CD1c-positive myeloid dendritic cell (primary cell): ENCODE measurements at regions not wholly inside any gene's neighbourhood (a gene's known extent, or its start where the extent isn't known, plus 50 kb on each side); places are given as distances from the start of the nearest gene placed in this dataset.
"Not testable (repeated sequence)": the region's sequence is repeated elsewhere in the genome, so short reads cannot be mapped to it uniquely, and the experiment has no call there.

Experiments
- DNase-seq: peaks from one replicate; pipeline ENCODE4 v3.0.0-alpha.2; 2016; ENCODE audit errors: extremely low spot score

DNA sequence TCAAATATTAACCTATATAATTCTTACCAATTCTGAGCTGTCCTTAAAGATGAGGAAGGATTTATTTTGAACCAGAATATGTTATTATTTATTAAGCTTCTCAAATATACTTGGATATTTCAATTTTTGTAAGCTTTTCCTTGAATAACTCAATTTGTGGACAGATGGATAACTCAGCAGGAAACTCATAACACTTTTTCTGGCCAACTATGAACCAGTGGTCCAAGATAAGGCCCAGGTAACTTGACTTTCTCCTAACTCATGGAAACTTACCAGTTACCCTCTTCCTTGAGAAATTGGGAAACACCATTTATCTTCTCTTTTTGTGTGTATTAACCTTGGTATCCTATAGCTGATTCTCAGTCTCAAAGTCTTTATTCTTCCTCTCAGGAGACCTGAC lies 427.5 kb upstream of the SYNCRIP start:
- DNase-seq, result no peak

DNA sequence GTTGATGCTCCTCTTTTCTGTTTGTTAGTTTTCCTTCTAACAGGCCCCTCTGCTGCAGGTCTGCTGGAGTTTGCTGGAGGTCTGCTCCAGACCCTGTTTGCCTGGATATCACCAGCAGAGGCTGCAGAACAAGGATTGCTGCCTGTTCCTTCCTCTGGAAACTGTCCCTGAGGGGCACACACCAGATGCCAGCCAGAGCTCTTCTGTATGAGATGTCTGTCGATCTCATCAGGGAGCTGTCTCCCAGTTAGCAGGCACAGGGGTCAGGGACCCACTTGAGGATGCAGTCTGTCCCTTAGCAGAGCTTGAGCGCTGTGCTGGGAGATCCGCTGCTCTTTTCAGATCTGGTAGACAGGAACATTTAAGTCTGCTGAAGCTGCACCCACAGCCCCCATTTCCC lies 422.3 kb upstream of the SYNCRIP start:
- DNase-seq, result not testable (repeated sequence)

DNA sequence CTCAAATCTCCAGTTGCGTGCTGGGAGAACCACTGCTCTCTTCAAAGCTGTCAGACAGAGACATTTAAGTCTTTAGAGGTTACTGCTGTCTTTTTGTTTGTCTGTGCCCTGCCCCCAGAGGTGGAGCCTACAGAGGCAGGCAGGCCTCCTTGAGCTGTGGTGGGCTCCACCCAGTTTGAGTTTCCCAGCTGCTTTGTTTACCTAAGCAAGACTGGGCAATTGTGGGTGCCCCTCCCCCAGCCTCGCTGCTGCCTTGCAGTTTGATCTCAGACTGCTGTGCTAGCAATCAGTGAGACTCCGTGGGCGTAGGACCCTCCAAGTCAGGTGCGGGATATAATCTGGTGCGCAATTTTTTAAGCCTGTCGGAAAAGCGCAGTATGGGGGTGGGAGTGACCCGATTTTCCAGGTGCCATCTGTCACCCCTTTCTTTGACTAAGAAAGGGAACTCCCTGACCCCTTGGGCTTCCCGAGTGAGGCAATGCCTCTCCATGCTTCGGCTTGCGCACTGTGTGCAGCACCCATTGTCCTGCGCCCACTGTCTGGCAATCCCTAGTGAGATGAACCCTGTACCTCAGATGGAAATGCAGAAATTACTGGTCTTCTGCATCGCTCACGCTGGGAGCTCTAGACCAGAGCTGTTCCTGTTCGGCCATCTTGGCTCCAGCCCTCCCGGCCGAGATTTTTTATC lies 414.8 kb upstream of the SYNCRIP start:
- DNase-seq, result not testable (repeated sequence)

DNA sequence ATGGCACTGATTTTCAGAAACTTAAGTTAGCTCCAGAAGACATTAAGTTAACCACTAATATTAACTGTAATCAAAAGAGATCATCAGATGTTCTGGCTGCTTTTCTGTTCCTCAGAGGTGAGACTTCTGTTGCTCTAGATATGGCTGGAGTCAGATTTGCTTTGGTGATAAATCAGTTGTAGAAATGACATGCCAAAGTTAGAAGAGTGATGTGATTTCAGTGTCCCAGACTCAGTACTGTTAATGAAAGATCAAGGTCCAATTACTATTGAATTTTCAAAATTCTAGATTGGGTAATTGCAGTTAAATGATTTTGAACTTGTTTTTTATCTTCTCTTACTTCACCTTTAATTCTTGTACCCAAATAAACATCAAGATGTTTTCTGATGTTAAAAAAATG lies 402.4 kb upstream of the SYNCRIP start:
- no peak for DNase-seq

DNA sequence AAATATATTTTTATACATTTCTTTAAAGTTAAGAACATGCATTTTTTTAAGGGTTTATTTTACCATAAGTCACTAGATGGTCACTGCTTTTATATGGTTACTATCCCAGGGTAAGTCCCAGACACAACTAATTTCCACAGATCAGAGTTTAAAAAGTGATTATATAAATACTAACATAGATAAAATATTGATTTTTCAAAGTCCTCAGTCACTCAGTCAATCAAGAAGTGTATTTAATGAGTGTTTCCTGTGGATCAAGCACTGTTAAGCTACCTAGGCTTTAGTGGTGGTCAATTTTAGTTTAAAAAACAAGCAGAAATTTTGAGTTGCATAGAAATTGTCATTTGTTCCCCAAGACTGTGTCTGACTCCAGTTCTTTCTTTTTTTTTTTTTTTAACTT lies 399.5 kb upstream of the SYNCRIP start:
- no peak for DNase-seq

DNA sequence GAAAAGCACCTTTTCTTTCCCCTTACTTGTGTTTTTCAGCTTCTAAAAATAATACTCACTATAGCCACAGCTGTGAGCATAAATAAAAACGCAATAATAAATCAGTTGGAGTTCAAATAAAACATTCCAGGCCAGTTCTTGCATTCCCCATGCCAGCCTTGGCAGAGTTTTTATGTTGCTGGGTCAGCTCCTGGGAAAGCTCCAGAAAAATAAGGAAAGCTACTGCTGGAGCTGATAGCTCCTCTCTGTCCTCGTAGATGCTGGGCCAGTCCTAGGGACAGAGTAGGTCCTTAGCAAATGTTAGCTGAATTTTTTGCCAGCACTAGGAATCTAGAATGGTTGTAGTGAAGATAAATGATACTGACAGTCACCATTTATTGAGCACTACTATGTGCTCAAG lies 389.0 kb upstream of the SYNCRIP start:
- DNase-seq, result no peak

DNA sequence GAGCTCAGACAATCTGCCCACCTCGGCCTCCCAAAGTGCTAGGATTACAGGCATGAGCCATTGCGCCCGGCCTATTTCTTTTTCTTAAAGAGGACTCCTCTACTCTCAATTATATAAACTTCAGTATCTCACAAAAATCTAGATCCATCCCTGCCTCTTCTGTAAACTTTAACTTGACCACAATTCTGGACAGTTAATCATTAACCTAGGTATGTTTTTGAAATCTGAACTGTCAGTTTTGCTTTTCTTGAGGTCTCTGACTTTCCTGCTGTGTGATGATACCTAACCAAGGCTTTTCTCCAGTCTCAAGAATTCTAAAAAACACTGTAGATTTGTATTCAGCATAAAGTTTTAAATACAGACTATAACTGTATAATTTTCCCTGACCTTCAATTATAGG lies 388.2 kb upstream of the SYNCRIP start:
- DNase-seq, result no peak

DNA sequence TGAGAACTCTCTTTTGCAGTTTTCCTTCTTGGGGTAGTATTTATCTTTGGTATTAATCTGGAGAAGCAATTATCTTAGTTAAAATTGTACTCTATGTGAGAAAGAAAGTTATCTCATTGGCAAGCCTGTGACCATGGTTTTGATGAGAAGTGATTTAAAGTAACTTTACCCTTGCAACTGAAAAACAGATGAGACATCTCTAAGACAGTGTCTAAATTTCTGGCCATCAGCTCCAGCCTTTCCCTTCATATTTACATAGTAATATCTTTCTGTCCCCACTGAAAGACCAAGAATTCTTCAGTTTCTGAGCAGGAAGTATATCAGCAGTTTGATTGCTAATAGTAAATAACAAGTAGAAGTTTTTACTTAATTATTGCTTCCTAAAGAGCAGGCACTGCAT lies 386.1 kb upstream of the SYNCRIP start:
- DNase-seq, result no peak

DNA sequence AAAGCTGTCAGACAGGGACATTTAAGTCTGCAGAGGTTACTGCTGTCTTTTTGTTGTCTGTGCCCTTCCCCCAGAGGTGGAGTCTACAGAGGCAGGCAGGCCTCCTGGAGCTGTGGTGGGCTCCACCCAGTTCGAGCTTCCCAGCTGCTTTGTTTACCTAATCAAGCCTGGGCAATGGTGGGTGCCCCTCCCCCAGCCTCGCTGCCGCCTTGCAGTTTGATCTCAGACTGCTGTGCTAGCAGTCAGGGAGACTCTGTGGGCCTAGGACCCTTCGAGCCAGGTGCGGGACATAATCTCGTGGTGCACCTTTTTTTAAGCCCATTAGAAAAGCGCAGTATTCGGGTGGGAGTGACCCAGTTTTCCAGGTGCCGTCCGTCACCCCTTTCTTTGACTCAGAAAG lies 384.2 kb upstream of the SYNCRIP start:
- not testable (repeated sequence) for DNase-seq

DNA sequence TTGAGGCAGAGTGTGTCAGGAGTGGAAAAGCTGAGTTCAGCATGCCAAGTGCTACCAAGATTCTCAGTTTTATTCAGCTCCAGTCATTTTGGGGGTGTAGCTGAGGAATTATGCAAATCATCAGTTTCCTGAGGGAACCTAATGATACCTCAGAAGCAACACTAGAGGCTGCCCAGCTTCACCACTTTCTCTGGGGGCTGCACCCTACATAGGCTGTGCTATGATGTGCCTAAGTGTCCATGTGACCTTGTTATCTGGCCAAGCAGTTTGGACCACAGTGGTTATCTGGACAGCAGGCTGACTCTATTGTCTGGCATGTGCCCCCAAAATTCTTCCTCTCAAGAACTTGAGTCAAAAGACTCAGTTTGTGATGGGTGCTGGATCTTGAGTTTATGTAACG lies 374.6 kb upstream of the SYNCRIP start:
- DNase-seq, result no peak

DNA sequence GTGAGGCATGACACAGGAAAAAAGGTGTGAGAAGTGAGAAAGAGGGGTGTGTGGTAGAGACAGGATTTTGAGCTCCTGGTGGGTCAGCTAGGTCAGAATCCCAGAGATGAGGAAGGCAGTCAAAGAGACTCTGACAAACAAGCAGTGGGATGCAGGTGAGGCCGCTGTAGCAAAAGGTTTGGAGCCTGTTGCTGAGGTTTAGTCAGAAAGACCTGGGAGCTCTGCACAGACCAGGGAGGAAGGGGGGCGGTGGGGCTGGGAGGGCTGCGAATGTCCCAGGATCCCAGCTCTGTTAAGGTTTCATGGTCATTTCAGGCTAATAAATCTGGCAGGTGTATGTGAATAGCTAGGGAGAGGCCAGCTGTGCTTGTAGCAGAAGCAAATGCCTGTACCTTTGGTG lies 373.9 kb upstream of the SYNCRIP start:
- no peak for DNase-seq

DNA sequence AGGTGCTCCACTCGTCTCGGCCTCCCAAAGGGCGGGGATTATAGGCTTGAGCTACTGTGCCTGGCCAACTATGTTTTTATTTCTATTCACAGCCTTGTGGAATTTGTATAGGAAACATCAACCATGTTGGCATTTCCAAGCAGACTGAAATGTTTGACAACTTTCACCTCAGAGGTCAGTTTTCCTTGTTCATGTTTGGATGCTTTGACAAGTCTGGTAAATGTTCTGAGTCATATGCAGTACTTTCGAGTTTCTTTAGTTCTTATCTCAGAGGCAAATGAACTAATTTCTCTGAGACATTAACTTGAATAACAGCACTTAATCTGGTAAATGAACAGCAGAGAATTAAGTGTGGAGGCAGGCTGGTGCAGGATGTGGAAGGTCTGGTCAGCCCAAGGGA lies 373.4 kb upstream of the SYNCRIP start:
- DNase-seq, result no peak

DNA sequence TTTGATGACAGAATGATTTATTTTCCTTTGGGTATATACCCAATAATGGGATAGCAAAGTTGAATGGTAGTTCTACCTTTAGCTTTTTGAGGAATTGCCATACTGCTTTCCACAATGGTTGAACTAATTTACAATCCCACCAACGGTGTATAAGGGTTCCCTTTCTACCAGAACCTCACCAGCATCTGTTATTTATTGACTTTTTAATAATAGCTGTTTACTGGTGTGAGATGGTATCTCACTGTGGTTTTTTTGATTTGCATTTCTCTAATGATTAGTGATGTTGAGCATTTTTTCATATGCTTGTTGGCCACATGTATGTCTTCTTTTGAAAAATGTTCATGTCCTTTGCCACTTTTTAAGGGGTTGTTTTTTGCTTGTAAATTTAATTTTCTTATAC lies 370.3 kb upstream of the SYNCRIP start:
- not testable (repeated sequence) for DNase-seq

DNA sequence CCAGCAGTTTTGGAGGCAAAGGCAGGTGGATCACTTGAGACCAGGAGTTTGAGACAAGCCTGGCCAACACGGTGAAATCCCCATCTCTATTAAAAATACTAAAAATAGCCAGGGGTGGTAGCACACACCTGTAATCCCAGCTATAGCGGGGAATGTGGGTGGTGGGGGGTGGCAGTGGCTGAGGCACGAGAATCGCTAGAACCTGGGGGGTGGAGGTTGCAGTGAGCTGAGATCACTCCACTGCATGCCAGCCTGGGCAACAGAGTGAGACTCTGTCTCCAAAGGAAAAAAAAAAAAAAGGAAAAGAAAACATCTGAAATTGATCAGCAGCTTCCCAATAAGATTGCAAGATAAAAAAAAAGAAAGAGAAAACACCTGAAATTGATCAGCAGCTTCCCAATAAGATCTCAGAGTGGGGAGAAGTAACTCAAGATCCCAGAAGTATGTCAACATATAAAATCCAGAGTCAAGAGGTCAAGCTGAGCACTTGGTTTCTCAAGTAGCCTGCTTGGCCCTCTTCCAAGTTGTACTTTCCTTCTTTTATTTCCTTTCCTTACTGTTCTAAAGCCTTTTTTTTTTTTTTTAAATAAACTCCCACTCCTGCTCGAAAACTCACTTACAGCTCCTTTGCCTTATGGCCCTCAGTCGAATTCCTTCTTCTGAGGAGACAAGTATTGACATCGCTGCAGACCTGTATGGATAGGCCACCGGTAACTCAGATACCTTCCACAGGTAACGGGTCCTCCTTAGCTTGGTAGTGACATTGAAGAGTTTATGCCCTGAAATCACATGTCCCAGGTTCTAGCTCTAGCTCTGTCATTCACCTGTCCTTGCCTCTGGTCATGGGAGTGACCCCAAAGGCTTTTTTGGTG lies 368.5 kb upstream of the SYNCRIP start:
- no peak for DNase-seq

DNA sequence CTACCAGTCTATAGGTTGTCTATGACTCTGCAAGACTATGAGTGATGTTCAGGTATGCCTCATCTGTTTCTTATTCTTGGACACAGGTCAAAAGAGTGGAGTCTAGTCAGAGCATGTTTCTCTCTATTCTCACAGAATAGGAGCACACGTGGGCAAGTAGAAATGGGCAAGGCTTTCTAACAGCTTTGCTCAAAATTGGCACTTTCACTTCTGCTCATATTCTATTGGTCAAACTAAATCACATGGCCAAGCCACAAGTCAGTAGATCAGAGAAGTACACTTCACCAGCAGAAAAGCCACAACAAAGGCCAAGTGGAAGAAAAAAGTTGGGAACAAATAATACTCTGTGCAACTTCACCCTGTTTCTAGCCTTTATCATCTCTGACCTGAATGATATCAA lies 354.5 kb upstream of the SYNCRIP start:
- no peak for DNase-seq

DNA sequence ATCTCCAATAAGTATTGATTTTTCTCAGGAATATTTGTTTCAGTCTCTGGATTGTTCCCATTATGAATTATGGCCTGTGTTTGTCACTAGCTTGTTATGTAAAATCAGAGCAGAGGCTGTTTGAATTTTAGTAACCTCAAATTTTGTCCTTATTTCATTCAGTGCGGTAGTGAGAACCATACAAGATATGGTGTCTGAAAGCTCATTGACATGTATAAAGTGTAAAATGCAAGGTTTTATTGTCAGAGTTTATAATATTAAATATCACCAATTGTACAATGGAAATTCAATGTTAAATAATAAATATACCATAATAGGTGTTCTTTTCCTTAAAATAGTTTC lies 353.3 kb upstream of the SYNCRIP start:
- no peak for DNase-seq

DNA sequence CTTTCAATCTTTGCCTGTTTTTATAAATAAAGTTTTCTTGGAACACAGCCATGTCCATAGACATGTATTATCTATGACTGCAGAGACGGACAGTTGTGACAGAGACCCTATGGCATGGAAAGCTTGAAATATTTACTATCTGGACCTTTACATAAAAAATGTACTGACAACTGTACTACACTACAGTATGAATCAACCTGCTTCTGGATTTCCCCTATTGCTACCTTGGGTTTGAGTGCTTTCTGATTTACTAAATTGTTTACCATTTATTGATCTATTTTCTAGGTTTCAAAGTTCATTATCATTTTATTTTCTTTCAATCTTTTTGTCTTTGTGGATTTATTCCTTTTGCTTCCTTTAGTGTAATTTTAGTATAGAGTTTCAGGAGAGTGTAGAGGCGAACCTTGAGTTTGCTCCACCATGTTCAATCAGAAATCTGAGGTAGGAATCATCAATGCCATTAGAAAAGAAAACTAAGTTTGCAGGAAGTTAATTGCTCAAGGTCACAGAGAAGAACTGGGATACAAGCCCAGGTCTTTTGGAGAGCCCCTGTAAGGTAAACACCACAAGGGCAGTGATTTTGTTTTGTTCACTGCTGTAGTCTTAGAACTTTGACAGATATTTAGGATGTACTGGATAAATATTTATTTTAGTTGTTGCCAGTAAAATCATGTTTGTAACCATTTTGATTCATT lies 352.8 kb upstream of the SYNCRIP start:
- DNase-seq, result no peak

DNA sequence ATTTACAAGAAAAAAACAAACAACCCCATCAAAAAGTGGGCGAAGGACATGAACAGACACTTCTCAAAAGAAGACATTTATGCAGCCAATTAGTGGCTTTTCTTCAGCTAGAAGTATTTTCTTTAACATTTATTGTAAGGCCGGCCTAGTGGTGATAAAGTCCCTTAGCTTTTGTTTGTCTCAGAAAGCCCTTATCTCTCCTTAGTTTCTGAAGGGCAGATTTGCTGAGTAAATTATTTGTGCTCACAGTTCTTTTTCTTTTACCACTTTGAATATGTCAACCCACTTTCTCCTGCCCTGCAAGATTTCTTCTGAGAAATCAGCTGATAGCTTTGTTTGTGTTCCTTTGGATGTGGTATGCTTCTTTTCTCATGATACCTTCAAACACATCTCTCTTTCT lies 344.0 kb upstream of the SYNCRIP start:
- DNase-seq, result no peak

DNA sequence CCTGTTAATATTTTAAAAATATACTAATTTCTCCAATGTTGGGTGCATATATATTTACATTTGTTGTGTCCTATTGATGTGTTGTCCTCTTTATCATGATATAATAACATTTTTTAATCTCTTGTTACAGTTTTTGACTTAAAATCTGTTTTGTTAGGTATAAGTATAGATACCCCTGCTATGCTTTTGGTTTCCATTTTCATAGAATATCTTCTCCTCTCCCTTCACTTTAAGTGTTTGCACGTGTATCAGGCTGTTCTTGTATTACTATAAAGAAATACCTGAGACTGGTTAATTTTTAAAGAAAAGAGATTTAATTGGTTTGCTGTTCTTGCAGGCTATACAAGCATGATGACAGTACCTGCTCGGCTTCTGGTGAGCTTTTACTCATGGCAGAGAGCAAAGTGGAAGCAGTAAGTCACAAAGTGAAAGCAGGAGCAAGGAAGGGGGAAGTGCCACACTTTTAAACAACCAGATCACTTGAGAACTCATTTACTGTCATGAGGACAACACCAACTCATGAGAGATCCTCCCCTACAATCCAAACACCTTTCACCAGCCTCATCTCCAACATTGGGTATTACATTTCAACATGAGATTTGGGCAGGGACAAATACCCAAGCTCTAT lies 340.5 kb upstream of the SYNCRIP start:
- DNase-seq, result no peak

DNA sequence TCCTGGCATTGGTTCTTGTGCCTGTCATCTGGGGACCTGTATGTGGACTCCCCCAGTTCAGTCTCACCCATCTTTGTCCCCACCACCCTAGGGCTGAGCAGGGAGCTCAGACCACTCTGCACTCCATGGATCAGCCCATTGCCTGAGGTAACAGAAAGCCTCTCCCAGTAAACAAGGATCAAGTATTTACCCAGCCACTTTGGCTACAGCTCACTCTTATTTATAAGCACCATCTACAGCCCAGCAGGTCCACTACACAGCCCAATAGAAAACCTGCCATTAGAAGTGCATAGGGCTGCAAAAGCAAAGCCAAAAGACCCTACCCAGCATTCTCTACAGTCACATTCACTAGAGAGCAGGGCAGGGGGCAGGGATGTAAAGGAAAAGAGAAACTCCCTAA lies 335.0 kb upstream of the SYNCRIP start:
- no peak for DNase-seq

DNA sequence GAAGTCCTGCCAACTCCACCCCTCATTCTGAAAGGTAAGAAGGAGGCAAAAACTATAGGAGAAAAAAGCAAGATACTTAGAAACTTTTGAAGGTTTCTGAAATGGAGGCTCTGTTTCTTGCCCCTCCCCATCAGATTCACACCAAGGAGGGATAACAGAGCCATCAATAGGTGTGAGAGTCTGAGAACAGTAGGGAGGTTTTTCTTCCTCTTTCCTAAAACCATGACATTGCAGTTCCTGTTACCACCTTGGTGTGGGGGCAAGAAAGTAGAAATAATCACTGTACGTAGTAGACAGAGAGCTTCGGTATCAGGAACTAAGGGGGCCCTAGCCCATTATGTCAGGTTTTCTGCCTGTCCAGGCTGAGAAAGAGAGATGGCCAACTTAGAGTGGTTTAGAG lies 333.3 kb upstream of the SYNCRIP start:
- no peak for DNase-seq

DNA sequence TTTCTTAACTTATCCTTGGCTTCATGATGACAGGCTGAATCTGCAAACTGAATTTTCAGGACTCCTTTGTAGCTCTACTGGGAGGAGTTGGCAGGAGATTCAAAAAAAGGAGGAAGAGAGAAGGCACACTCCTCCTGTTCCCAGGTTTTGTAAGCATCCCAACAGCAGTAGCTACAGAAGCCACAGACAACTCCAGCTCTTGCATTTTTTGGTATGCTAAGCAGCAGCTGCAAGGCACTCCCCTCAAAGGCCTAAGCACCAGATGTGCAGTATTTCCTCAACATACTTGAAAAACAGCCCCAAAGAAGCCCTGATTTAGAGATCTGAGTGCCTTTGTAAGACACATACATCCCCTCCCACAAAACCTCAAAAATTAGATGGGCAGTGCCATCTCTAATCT lies 328.6 kb upstream of the SYNCRIP start:
- DNase-seq, result no peak

DNA sequence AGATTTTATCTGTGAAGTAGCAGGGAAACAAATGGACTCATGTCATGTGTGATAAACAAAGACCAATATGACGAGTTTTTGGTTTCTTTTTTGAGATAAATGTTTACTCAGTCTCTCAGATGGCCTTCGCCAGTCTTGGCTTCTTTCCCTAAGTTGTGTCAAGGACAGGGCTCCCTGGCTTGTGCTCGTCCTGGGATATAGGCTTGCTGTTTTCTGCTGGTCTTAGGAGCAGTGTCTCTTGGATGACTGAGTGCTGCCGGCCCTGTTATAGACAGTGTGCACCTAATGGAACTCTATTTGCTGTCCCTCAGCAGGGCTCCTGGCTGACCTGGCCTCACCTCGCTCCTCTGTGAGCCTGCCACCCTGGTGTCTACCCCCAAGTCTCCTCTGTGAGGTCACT lies 324.1 kb upstream of the SYNCRIP start:
- DNase-seq, result no peak
